ENCODE measurements at regions not wholly inside any gene's neighbourhood (a gene's known extent, or its start where the extent isn't known, plus 50 kb on each side); places are given as distances from the start of the nearest gene placed in this dataset.
"Not testable (repeated sequence)": the region's sequence is repeated elsewhere in the genome, so short reads cannot be mapped to it uniquely, and the experiment has no call there.

GRCh38 chr5:12592228-12592627, 688.0 kb upstream of the CTNND2 start:
- peaks cover 5% of the 10 kb centered on the region for H3K9me3 Mint-ChIP-seq (ENCODE audit: unreplicated experiment)
- no peak overlapping the region for H3K4me3 Mint-ChIP-seq (ENCODE audit: unreplicated experiment)
- H3K27me3 Mint-ChIP-seq (ENCODE audit: unreplicated experiment): peaks cover 3% of the 10 kb centered on the region
- no peak for DNase-seq (ENCODE audit: extremely low spot score, unreplicated experiment)
- no peak for TF ChIP-seq CTCF (IDR thresholded peaks at IDR 0.05)
- no peaks in the 10 kb centered on the region for H3K4me1 Mint-ChIP-seq (ENCODE audit: unreplicated experiment)
- no peak overlapping the region for H3K27ac Mint-ChIP-seq (ENCODE audit: unreplicated experiment)
- no peaks in the 10 kb centered on the region for H3K36me3 Mint-ChIP-seq (ENCODE audit: unreplicated experiment)

- peaks cover 4% of the 10 kb centered on the region for H3K27me3 Mint-ChIP-seq (ENCODE audit: unreplicated experiment)
- no peak overlapping the region for H3K27ac Mint-ChIP-seq (ENCODE audit: unreplicated experiment)
- no peak overlapping the region for H3K4me3 Mint-ChIP-seq (ENCODE audit: unreplicated experiment)
- H3K36me3 Mint-ChIP-seq (ENCODE audit: unreplicated experiment): no peaks in the 10 kb centered on the region
- H3K9me3 Mint-ChIP-seq (ENCODE audit: unreplicated experiment): peaks cover 5% of the 10 kb centered on the region
- DNase-seq (ENCODE audit: extremely low spot score, unreplicated experiment): no peak
- no peaks in the 10 kb centered on the region for H3K4me1 Mint-ChIP-seq (ENCODE audit: unreplicated experiment)
- no peak for TF ChIP-seq CTCF (IDR thresholded peaks at IDR 0.05)
These were observed 682.2 kb upstream of the CTNND2 start for GRCh38 chr5:12586406-12586805.

- not testable (repeated sequence) for H3K27me3 Mint-ChIP-seq (ENCODE audit: unreplicated experiment); H3K9me3 Mint-ChIP-seq (ENCODE audit: unreplicated experiment); H3K27ac Mint-ChIP-seq (ENCODE audit: unreplicated experiment); DNase-seq (ENCODE audit: extremely low spot score, unreplicated experiment); H3K36me3 Mint-ChIP-seq (ENCODE audit: unreplicated experiment); H3K4me3 Mint-ChIP-seq (ENCODE audit: unreplicated experiment); H3K4me1 Mint-ChIP-seq (ENCODE audit: unreplicated experiment)
These were observed 674.6 kb upstream of the CTNND2 start for GRCh38 chr5:12578803-12579202.

GRCh38 chr5:12576953-12577352, 672.7 kb upstream of the CTNND2 start:
- not testable (repeated sequence) for H3K27ac Mint-ChIP-seq (ENCODE audit: unreplicated experiment); H3K27me3 Mint-ChIP-seq (ENCODE audit: unreplicated experiment); DNase-seq (ENCODE audit: extremely low spot score, unreplicated experiment); H3K4me1 Mint-ChIP-seq (ENCODE audit: unreplicated experiment); H3K36me3 Mint-ChIP-seq (ENCODE audit: unreplicated experiment); H3K4me3 Mint-ChIP-seq (ENCODE audit: unreplicated experiment); H3K9me3 Mint-ChIP-seq (ENCODE audit: unreplicated experiment)

- H3K4me1 Mint-ChIP-seq (ENCODE audit: unreplicated experiment); H3K27ac Mint-ChIP-seq (ENCODE audit: unreplicated experiment); H3K9me3 Mint-ChIP-seq (ENCODE audit: unreplicated experiment); H3K4me3 Mint-ChIP-seq (ENCODE audit: unreplicated experiment); DNase-seq (ENCODE audit: extremely low spot score, unreplicated experiment); H3K36me3 Mint-ChIP-seq (ENCODE audit: unreplicated experiment); H3K27me3 Mint-ChIP-seq (ENCODE audit: unreplicated experiment): not testable (repeated sequence)
These were observed 670.2 kb upstream of the CTNND2 start for GRCh38 chr5:12574298-12575093.

GRCh38 chr5:12573916-12574297, 669.7 kb upstream of the CTNND2 start:
- H3K4me1 Mint-ChIP-seq (ENCODE audit: unreplicated experiment); H3K4me3 Mint-ChIP-seq (ENCODE audit: unreplicated experiment); DNase-seq (ENCODE audit: extremely low spot score, unreplicated experiment); H3K36me3 Mint-ChIP-seq (ENCODE audit: unreplicated experiment); H3K27ac Mint-ChIP-seq (ENCODE audit: unreplicated experiment); H3K27me3 Mint-ChIP-seq (ENCODE audit: unreplicated experiment); H3K9me3 Mint-ChIP-seq (ENCODE audit: unreplicated experiment): not testable (repeated sequence)

- Mint-ChIP-seq H3K36me3 (ENCODE audit: unreplicated experiment) (no peaks in the 10 kb centered on the region), H3K4me3 (ENCODE audit: unreplicated experiment) (no peak overlapping the region), H3K9me3 (ENCODE audit: unreplicated experiment) (no peaks in the 10 kb centered on the region), H3K27ac (ENCODE audit: unreplicated experiment) (no peak overlapping the region), H3K4me1 (ENCODE audit: unreplicated experiment) (peaks cover 2% of the 10 kb centered on the region), H3K27me3 (ENCODE audit: unreplicated experiment) (no peaks in the 10 kb centered on the region)
- DNase-seq (ENCODE audit: extremely low spot score, unreplicated experiment): no peak
- no peak for TF ChIP-seq CTCF (IDR thresholded peaks at IDR 0.05)
These were observed 666.4 kb upstream of the CTNND2 start for GRCh38 chr5:12570688-12571087.
